GM10266 (cell line): ENCODE measurements at regions not wholly inside any gene's neighbourhood (a gene's known extent, or its start where the extent isn't known, plus 50 kb on each side); places are given as distances from the start of the nearest gene placed in this dataset.

Experiments
- DNase-seq: peaks from one replicate; pipeline ENCODE4 v3.0.0; 2012; ENCODE audit errors: extremely low spot score
- TF ChIP-seq, protein P1 (sequence below): IDR thresholded peaks from 2 replicates; pipeline ENCODE4 v1.5.1; 2012; ENCODE audit warnings: mild to moderate bottlenecking, low read depth; ENCODE audit not compliant: control insufficient read depth, insufficient read depth; ENCODE audit errors: missing control alignments

GRCh38 chr1:38287547-38287946 is 241.0 kb upstream of the POU3F1 start:
- DNase-seq: no peak

GRCh38 chr1:38287036-38287435 is 240.4 kb upstream of the POU3F1 start:
- no peak for DNase-seq
- TF ChIP-seq, protein P1, sequence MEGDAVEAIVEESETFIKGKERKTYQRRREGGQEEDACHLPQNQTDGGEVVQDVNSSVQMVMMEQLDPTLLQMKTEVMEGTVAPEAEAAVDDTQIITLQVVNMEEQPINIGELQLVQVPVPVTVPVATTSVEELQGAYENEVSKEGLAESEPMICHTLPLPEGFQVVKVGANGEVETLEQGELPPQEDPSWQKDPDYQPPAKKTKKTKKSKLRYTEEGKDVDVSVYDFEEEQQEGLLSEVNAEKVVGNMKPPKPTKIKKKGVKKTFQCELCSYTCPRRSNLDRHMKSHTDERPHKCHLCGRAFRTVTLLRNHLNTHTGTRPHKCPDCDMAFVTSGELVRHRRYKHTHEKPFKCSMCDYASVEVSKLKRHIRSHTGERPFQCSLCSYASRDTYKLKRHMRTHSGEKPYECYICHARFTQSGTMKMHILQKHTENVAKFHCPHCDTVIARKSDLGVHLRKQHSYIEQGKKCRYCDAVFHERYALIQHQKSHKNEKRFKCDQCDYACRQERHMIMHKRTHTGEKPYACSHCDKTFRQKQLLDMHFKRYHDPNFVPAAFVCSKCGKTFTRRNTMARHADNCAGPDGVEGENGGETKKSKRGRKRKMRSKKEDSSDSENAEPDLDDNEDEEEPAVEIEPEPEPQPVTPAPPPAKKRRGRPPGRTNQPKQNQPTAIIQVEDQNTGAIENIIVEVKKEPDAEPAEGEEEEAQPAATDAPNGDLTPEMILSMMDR: no peak

More at GRCh38 chr1:38287547-38287946, 241.0 kb upstream of the POU3F1 start:
- TF ChIP-seq, protein P1: no peak

DNA sequence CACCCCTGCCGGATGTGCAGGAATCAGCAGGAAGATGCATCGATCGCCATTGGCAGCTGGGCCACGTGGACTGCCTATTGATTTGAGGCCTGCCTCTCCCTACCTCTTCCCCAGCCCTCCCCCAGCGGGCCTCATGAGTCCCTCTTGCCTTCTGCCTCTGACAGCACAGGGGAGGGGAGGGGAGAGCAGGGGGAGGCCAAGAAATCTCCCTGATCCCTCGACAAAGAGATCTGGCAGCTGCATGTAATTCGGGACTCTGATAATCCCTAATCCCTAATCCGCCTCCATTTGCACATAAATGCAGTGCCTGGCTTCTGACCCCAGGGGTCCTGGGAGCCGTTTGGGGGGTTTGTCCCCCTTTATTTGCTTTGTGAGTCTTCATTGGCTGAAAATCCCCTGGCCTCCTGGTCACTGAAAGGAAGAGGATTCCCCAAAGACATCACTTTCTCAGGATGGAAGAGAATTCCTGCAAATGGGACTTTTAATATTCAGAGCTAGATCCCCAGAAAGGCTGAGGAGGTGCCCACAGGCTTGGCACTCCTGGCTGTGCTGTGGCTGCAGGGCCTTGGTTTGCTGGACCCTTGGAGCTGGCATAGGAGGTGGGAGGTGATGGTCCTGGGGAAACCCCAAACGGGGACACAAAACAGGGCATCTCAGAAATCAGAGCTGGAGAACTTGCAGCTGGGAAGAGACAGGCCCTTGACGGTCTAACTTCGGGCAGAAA is 239.4 kb upstream of the POU3F1 start:
- TF ChIP-seq, protein P1: no peak
- no peak for DNase-seq

- no peak for DNase-seq
- TF ChIP-seq, protein P1: no peak
Measured at GRCh38 chr1:38284953-38285352, 238.4 kb upstream of the POU3F1 start.

DNA sequence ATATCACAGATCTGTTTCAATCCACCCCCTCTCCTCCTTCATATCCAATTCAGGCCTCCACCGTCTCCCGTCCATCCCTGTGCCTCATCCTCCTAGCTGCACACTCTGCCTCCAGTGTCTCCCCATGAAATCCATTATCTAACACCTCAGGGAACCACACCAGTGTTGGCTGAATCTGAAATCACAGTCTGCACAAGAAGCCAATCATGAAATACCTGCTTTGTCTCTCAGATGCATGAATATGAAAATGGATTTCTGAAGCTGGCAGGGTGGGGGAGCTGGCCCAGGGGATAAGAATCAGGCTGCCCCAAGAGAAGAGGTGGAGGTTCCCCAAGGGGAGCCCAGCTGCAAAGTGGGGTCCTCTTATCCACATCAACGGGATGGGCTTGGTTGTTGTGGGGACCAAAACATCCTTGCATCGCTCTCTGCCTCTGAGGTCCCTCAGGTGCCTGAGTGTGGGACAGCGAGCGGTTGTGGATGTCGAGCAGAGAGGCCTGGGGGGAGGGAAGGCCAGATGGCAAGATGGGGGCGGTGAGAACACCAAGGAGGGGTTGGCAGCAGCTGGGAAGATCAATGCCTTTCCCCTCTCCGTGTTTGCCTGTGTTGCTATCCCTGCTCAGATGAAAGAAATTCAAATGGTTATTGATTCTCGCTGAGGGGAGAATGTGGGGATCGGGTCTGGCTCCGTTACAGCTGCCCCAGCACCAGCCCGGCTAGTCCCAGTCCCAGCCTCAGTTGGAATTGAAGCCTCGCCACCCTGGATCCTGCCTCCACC is 237.3 kb upstream of the POU3F1 start:
- no peak for DNase-seq
- TF ChIP-seq, protein P1: no peak

- TF ChIP-seq, protein P1: no peak
- DNase-seq: no peak
Measured at GRCh38 chr1:38279148-38279547, 232.6 kb upstream of the POU3F1 start.

GRCh38 chr1:38277646-38278045 is 231.1 kb upstream of the POU3F1 start:
- DNase-seq: no peak
- TF ChIP-seq, protein P1: no peak
